RKO (cell line): ENCODE measurements at regions not wholly inside any gene's neighbourhood (a gene's known extent, or its start where the extent isn't known, plus 50 kb on each side); places are given as distances from the start of the nearest gene placed in this dataset.

ENCODE experiments used
- DNase-seq: peaks from one replicate; pipeline ENCODE4 v3.0.0-alpha.2; 2016; ENCODE audit warnings: low spot score

DNA sequence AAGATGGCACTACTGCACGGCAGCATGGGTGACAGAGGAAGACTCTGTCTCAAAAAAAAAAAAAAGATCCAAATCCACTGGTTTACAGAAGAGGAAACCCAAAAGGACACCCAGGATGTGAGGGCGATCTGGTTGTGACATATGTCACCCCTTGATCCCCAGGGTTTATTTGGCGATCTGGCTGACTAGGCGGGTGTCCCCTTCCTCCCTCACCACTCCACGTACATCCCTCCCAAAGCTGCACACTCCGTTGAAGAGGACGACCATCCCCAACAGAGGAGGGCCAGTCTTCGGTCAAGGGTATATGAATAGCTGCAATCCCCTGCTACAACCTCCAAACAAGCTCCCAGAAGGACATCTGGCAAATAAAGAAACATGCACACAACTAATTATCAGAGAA, 111.6 kb downstream of the HTR5A start:
- DNase-seq, result no peak

DNA sequence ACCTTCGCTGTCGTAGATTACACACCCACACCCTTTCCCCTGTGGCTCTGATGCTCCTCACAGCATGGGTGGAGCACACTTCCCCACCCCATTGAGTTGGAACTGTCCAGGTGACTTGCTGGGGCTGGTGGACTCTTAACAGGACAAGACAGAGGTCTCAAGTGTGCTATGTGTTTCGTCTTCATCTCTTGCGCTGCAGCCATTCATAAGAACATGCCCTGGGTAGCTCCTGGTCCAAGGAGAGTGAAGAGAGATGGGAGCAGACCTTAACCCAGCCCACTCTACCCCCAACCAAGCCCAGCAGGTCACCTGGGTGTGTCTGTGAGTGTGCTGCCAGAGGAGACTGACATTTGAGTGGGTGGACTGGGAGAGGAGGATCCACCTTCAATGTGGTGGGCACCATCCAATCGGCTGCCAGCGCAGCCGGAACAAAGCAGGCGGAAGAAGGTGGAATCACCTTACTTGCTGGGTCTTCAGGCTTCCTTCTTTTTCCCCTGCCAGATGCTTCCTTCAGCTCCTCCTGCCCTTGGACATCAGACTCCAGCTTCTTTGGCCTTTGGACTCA, 112.4 kb downstream of the HTR5A start:
- no peak for DNase-seq

DNA sequence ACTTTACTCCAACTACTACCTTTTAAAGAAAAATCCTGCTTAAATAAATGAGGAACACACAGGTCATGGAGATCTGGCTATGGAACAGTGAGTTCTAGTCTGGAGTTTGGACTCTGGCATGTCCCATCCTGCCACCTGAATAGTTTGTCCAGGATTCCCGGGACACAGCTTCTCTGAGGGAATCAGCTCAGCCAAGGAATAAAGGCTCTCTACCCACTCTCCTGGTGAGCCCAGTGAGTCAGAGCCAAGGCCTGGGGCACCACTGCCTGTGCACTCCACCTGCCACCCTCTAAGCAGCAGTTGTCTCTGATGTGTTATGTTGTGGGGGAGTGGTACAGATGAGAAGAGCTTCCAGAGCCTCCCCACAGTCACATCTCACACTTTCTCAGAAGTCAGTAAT, 113.5 kb downstream of the HTR5A start:
- DNase-seq, result no peak

GRCh38 chr7:155184923-155185322, 112.8 kb upstream of the INSIG1 start:
- no peak for DNase-seq

- DNase-seq, result no peak
Observed at GRCh38 chr7:155187061-155187785, 110.5 kb upstream of the INSIG1 start.

- no peak for DNase-seq
Observed at GRCh38 chr7:155188357-155188756, 109.3 kb upstream of the INSIG1 start.

- DNase-seq, result peak; percentile 25
Observed at GRCh38 chr7:155188821-155189581, 108.7 kb upstream of the INSIG1 start.

- DNase-seq, result no peak
Observed at GRCh38 chr7:155189590-155189989, 108.1 kb upstream of the INSIG1 start.

DNA sequence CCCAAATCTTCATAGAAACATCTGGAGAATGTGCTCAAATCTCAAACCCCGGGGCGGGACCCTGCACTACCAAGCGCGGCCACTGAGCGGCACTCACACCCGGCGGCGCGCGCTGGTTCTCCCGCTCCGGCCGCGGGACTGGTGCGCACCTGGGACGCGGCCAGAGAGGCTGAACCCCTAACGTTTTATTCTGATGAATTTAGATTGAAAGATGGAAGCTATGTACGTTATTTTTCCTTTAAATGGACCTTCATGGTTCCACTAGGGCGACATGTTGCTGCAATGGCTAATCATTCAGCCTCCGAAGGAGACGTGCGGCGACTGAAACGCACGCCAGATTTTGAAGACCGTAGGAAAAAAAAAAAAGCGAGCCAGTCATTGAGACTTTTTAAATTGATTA, 107.0 kb upstream of the INSIG1 start:
- peak; percentile 38 for DNase-seq

DNA sequence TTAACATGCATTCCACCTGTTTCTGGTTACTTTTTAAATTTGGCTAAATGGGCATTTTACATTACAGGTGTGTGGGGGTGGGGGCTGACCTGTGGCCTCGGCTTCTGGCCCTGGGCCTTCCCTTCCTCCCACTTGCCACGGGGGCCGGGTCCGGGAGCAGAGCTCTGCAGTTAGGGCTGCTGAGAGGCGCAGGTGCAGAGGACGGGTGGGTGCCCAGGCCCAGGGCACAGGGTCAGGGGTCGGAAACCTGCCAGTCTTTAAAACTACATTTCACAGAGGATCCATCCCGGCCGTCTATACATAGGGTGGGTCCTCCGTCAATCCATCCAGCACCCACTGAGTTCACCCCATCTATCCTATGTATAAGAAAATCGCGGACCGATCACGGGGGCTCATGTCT, 106.5 kb upstream of the INSIG1 start:
- DNase-seq, result no peak

- no peak for DNase-seq
Observed at GRCh38 chr7:155191901-155192478, 105.7 kb upstream of the INSIG1 start.

DNA sequence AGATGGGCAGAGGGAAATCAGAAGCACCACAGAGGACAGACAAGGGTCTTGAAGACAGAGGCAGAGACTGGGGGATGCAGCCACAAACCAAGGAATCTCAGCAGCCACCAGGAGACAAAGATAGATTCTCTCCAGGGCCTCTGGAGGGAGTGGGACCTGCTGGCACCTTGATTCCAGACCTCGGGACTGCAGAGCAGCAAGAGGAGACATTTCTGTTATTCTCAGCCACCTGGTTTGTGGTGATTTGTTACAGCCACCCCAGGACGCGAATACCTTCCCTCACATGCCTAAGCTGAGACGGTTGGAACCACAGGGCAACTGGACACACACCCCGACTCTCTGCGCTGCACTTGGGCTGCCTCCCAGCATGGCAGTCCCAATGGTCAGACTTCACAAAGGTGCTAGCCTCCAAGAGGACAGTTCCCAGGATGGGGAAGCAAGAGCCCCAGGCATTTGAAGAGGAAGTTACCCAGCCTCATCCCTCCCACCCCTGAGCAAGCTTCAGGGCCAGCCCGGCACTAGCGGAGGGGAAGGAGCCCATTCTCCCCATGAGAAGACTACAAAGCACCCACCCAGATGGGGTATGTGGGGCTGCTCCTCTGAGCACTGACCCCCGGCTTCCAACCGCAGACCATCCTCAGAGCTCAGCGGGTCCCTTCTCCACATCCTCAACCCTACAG, 104.6 kb upstream of the INSIG1 start:
- DNase-seq, result no peak

DNA sequence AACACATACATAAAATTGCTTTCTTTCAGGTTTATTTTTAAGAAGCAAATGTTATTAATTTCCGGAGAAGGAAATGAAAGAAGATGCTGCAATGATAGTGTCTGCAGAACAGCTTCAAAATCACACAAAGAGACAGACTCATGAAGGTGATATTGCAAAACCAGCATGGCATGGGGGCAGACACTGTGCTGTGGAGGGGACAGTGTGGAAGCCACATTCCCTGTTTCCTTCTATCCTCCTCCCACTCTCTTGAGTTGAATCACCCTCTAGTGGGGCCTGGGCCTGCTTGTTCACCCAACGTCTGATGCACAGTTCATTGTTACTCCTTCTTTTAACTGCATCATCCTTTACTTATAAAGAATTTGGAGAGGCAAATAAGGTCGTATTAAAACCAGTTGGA, 104.0 kb upstream of the INSIG1 start:
- DNase-seq, result no peak

DNA sequence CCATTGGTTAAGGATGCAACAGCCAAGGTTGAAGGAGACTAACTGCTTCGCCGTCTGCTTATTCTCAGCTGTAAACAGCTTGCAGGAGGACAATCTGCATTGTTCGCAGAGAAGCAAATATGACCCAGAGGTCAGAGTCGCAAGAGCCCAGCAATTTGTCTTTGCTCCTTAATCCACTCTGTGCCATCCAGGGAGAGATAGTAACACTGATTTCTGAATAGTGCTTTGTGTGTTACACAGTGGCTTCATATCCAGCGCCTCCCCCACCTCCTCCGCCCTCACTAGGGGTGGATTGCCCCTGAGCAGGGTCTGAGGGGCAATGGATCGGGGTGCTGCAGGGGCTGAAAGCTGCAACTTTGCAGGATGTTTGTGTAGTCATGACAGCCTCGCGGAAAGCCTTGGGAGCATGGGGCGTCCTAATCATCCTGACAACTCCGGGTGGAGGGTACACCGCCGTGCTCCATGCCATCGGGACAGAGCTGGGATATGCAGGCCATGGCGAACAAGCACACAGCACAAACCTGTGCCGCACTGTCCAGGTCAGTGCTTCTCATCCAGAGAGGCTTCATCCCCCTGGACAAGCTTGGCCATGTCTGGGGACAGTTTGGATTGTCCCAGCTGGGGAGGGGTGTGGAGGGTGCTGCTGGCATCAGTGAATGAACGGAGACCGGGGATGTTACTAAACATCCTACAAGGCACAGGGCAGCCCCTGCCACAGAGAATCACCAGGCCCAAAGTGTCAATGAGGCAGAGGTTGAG, 103.1 kb upstream of the INSIG1 start:
- DNase-seq, result no peak

GRCh38 chr7:155195939-155196523, 101.6 kb upstream of the INSIG1 start:
- no peak for DNase-seq

GRCh38 chr7:155198196-155198892, 99.3 kb upstream of the INSIG1 start:
- DNase-seq, result no peak

- DNase-seq, result no peak
Observed at GRCh38 chr7:155198901-155199845, 98.5 kb upstream of the INSIG1 start.

GRCh38 chr7:155201325-155202087, 96.2 kb upstream of the INSIG1 start:
- DNase-seq, result no peak
